WTC11 (cell line): ENCODE measurements at regions not wholly inside any gene's neighbourhood (a gene's known extent, or its start where the extent isn't known, plus 50 kb on each side); places are given as distances from the start of the nearest gene placed in this dataset.

Experiments used
- ATAC-seq: fragments of 200-7000 bp; cut with Tn5 transposase; 2 replicates; pipeline ENCODE4 v1.10.0; 2021; ENCODE audit warnings: mild to moderate bottlenecking, moderate library complexity
- CTCF ChIA-PET: fragments of 300-600 bp; sonication (Branson Sonifier 250); formaldehyde crosslinking; loops from one replicate; lab custom pipeline; 2021; ENCODE audit warnings: antibody characterized with exemption; lab: Charles Lee
- POLR2A ChIA-PET: fragments of 350-600 bp; sonication (Branson Sonifier 250); formaldehyde crosslinking; loops from one replicate; lab custom pipeline; 2021; ENCODE audit warnings: antibody characterized with exemption; lab: Charles Lee
- DNase-seq: peaks from one replicate; pipeline ENCODE4 v3.0.0; 2021; ENCODE audit warnings: low spot score
- H3K27ac Mint-ChIP-seq: 2 replicates; pipeline ENCODE4 v1.8.0; 2021; ENCODE audit warnings: mixed read lengths
- H3K27me3 Mint-ChIP-seq: 2 replicates; pipeline ENCODE4 v1.8.0; 2021; ENCODE audit warnings: low read depth, mild to moderate bottlenecking, moderate library complexity, mixed read lengths
- H3K36me3 Mint-ChIP-seq: 2 replicates; pipeline ENCODE4 v1.8.0; 2021; ENCODE audit warnings: mixed read lengths
- H3K4me1 Mint-ChIP-seq: 2 replicates; pipeline ENCODE4 v1.8.0; 2022; ENCODE audit warnings: mixed read lengths
- H3K4me3 Mint-ChIP-seq: 2 replicates; pipeline ENCODE4 v1.8.0; 2021; ENCODE audit warnings: mild to moderate bottlenecking, moderate library complexity, mixed read lengths
- H3K9me3 Mint-ChIP-seq: 2 replicates; pipeline ENCODE4 v1.8.0; 2021; ENCODE audit warnings: mixed read lengths
- GABPB1 ChIP-seq: sonication (generic); formaldehyde crosslinking; IDR thresholded peaks from 2 replicates; pipeline ENCODE4 v1.8.1; 2023; ENCODE audit warnings: mild to moderate bottlenecking, missing genetic modification reagents
- GRHL2 ChIP-seq: fragments of 250-450 bp; sonication (Bioruptor Pico); IDR thresholded peaks from 2 replicates; pipeline ENCODE4 v1.8.0; 2022; ENCODE audit warnings: mild to moderate bottlenecking, moderate library complexity; ENCODE audit not compliant: insufficient replicate concordance, severe bottlenecking
- HMGA2 ChIP-seq: fragments of 250-450 bp; sonication (Bioruptor Pico); IDR thresholded peaks from 2 replicates; pipeline ENCODE4 v1.4.0; 2021; ENCODE audit warnings: mild to moderate bottlenecking, moderate library complexity
- NFE2L1 ChIP-seq: sonication (generic); formaldehyde crosslinking; IDR thresholded peaks from 2 replicates; pipeline ENCODE4 v1.8.1; 2023; ENCODE audit warnings: missing genetic modification reagents
- NFYB ChIP-seq: sonication (generic); formaldehyde crosslinking; conservative IDR thresholded peaks from 2 replicates; pipeline ENCODE4 v1.8.0; 2022; ENCODE audit warnings: low read depth, missing genetic modification reagents
- NR1H2 ChIP-seq: sonication (generic); formaldehyde crosslinking; IDR thresholded peaks from 2 replicates; pipeline ENCODE4 v1.9.0; 2021; ENCODE audit warnings: mild to moderate bottlenecking, moderate library complexity, missing genetic modification reagents
- NR3C1 ChIP-seq: sonication (generic); formaldehyde crosslinking; conservative IDR thresholded peaks from 2 replicates; pipeline ENCODE4 v1.8.1; 2023; ENCODE audit warnings: low read depth, mild to moderate bottlenecking, missing genetic modification reagents
- OVOL2 ChIP-seq: fragments of 250-450 bp; sonication (Bioruptor Pico); IDR thresholded peaks from 2 replicates; pipeline ENCODE4 v1.9.0; 2021; ENCODE audit warnings: mild to moderate bottlenecking, borderline replicate concordance
- RELA ChIP-seq: sonication (generic); formaldehyde crosslinking; IDR thresholded peaks from 2 replicates; pipeline ENCODE4 v1.8.1; 2022; ENCODE audit warnings: missing genetic modification reagents, mild to moderate bottlenecking, borderline replicate concordance
- SOX15 ChIP-seq: fragments of 250-450 bp; sonication (Bioruptor Pico); IDR thresholded peaks from 2 replicates; pipeline ENCODE4 v1.9.0; 2021; ENCODE audit warnings: mild to moderate bottlenecking
- TEAD1 ChIP-seq: sonication (generic); formaldehyde crosslinking; IDR thresholded peaks from 2 replicates; pipeline ENCODE4 v1.8.0; 2022; ENCODE audit warnings: mild to moderate bottlenecking, missing genetic modification reagents
- TEAD4 ChIP-seq: sonication (generic); formaldehyde crosslinking; IDR thresholded peaks from 2 replicates; pipeline ENCODE4 v1.8.0; 2022; ENCODE audit warnings: mild to moderate bottlenecking, missing genetic modification reagents
- TP53 ChIP-seq: sonication (generic); formaldehyde crosslinking; IDR thresholded peaks from 2 replicates; pipeline ENCODE4 v1.8.1; 2023; ENCODE audit warnings: mild to moderate bottlenecking, missing genetic modification reagents
- ZNF121 ChIP-seq: sonication (generic); formaldehyde crosslinking; IDR thresholded peaks from 2 replicates; pipeline ENCODE4 v1.8.0; 2023; ENCODE audit warnings: missing genetic modification reagents
- ZNF317 ChIP-seq: sonication (generic); formaldehyde crosslinking; IDR thresholded peaks from 2 replicates; pipeline ENCODE4 v1.8.1; 2023; ENCODE audit warnings: low read depth, mild to moderate bottlenecking, moderate library complexity, missing genetic modification reagents, borderline replicate concordance
- ZNF423 ChIP-seq: fragments of 250-450 bp; sonication (Bioruptor Pico); IDR thresholded peaks from 2 replicates; pipeline ENCODE4 v2.1.2; 2022; ENCODE audit warnings: mild to moderate bottlenecking, moderate library complexity
- TF ChIP-seq, protein P1 (sequence below): sonication (generic); formaldehyde crosslinking; IDR thresholded peaks from 2 replicates; pipeline ENCODE4 v1.8.1; 2022; ENCODE audit warnings: mild to moderate bottlenecking, moderate library complexity, missing genetic modification reagents
- TF ChIP-seq, protein P2 (sequence below): fragments of 250-450 bp; sonication (Bioruptor Pico); IDR thresholded peaks from 2 replicates; pipeline ENCODE4 v1.9.0; 2021; ENCODE audit warnings: moderate library complexity, mild to moderate bottlenecking, inconsistent platforms, borderline replicate concordance
- TF ChIP-seq, protein P3 (sequence below): fragments of 250-450 bp; sonication (Bioruptor Pico); IDR thresholded peaks from 2 replicates; pipeline ENCODE4 v1.8.0; 2021; ENCODE audit warnings: mild to moderate bottlenecking
- TF ChIP-seq, protein P4 (sequence below): sonication (generic); formaldehyde crosslinking; IDR thresholded peaks from 2 replicates; pipeline ENCODE4 v1.8.1; 2023; ENCODE audit warnings: mild to moderate bottlenecking, missing genetic modification reagents, borderline replicate concordance
- TF ChIP-seq, protein P5 (sequence below): sonication (generic); formaldehyde crosslinking; IDR thresholded peaks from 2 replicates; pipeline ENCODE4 v1.8.1; 2023; ENCODE audit warnings: mild to moderate bottlenecking, missing genetic modification reagents, moderate library complexity
- TF ChIP-seq, protein P6 (sequence below): sonication (generic); formaldehyde crosslinking; IDR thresholded peaks from 2 replicates; pipeline ENCODE4 v1.8.1; 2022; ENCODE audit warnings: low read depth, mild to moderate bottlenecking, moderate library complexity, missing genetic modification reagents, borderline replicate concordance

DNA sequence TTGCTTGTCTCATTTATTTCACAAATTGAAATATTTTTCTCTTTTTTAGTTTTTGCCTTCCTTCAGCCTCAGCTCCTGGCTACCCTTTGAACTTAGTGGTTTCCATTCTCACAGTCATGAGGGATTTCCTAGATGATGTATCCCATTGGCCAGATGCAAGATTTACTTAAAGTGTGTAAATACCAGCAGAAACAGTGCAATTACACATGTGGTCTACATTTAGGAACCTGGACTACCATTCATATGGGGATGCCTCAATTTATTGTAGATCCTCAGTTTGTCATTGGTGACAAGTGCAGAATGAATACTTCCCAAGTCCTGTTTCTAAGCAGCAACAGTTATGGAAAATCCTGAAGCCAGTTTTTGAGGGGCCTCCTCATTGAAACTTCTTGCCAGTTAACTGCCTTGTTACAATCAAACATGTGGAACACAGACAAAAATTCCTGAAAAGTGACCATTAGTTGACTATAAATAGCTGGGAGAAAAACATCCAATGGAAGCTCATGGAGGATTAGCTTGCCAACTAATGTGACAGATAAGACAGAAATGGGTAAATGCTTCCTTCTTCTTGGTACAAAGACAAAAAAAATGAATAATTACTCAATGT, 113.6 kb upstream of the FER start:
- no peak for ATAC-seq
- CTCF ChIA-PET = interaction anchor here (3.4 kb wide), 1 partner anchor 8 kb away, joined by 14 read pairs; no protein-coding TSS in a partner anchor
- no peaks in the 10 kb centered on the region for H3K27me3 Mint-ChIP-seq

DNA sequence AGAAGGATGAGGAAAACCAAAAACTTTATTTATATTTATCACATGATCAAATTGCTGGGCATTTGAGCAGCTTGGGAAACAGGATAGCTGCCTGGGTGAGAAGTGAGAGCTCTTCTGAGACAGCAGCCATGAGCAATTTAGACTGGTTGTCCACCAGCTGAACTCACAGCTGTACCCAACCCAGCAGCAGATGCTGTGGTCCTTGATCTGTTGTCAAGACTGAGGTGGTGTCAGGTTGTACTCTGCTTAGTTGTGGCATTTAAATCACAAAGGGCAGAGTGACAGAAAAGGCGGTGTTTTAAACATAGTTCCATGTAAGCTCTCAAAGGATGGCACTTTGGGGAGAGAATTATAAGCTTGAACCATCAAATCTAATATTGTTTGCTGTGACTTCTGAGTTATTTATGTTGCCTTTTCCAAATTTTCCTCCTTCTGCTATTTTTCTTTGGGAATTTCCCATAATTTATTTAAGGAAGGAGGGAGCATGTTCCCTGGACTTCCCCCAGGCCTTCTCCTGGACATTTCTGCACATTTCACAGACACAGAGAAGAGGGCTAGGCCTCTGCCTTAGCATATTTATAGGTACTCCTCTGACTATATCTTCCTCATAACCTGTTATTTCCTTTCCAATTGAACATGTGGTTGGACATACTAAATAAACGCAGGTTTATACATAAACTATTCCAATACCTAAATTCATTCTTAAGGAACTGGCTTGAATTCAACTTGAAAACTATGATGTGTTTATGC, 117.7 kb upstream of the FER start:
- ChIA-PET CTCF (no interaction called here), POLR2A (interaction anchor here (0.6 kb wide), 1 partner anchor 237 kb away, joined by 3 read pairs; no protein-coding TSS in a partner anchor)
- Mint-ChIP-seq H3K4me3 (no peak overlapping the region), H3K36me3 (no peaks in the 10 kb centered on the region), H3K27me3 (no peaks in the 10 kb centered on the region), H3K4me1 (peaks cover 20% of the 10 kb centered on the region)
- peak; percentile 59 for ATAC-seq
- no peak for DNase-seq
- TF ChIP-seq ZNF423 (CRISPR knock-in tag) = no peak
- no peak for TF ChIP-seq NR3C1 (CRISPR knock-in tag)
- TF ChIP-seq NFE2L1 = no peak
- no peak for TF ChIP-seq HMGA2
- TF ChIP-seq OVOL2 (CRISPR knock-in tag) = no peak
- TF ChIP-seq, protein P1, sequence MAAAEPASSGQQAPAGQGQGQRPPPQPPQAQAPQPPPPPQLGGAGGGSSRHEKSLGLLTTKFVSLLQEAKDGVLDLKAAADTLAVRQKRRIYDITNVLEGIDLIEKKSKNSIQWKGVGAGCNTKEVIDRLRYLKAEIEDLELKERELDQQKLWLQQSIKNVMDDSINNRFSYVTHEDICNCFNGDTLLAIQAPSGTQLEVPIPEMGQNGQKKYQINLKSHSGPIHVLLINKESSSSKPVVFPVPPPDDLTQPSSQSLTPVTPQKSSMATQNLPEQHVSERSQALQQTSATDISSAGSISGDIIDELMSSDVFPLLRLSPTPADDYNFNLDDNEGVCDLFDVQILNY (CRISPR knock-in tag) = no peak
- TF ChIP-seq NFYB (CRISPR knock-in tag) = no peak
- TF ChIP-seq, all 79 proteins: peak for 0
- Mint-ChIP-seq H3K27ac (no peak overlapping the region), H3K9me3 (0 out of 2 replicates have a peak, but pooled peaks cover 4% of the 10 kb centered on the region)

More for the DNA sequence above, 113.6 kb upstream of the FER start:
- H3K9me3 Mint-ChIP-seq = 0 out of 2 replicates have a peak, but pooled peaks cover 4% of the 10 kb centered on the region
- POLR2A ChIA-PET = no interaction called here
- H3K36me3 Mint-ChIP-seq = no peaks in the 10 kb centered on the region
- TF ChIP-seq, protein P2, sequence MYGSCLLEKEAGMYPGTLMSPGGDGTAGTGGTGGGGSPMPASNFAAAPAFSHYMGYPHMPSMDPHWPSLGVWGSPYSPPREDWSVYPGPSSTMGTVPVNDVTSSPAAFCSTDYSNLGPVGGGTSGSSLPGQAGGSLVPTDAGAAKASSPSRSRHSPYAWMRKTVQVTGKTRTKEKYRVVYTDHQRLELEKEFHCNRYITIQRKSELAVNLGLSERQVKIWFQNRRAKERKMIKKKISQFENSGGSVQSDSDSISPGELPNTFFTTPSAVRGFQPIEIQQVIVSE (CRISPR knock-in tag) = no peak
- no peak for TF ChIP-seq OVOL2 (CRISPR knock-in tag)
- no peak for TF ChIP-seq RELA
- no peak for TF ChIP-seq ZNF121 (CRISPR knock-in tag)
- TF ChIP-seq GABPB1 (CRISPR knock-in tag) = no peak
- TF ChIP-seq, protein P3, sequence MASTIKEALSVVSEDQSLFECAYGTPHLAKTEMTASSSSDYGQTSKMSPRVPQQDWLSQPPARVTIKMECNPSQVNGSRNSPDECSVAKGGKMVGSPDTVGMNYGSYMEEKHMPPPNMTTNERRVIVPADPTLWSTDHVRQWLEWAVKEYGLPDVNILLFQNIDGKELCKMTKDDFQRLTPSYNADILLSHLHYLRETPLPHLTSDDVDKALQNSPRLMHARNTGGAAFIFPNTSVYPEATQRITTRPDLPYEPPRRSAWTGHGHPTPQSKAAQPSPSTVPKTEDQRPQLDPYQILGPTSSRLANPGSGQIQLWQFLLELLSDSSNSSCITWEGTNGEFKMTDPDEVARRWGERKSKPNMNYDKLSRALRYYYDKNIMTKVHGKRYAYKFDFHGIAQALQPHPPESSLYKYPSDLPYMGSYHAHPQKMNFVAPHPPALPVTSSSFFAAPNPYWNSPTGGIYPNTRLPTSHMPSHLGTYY (CRISPR knock-in tag) = no peak
- TF ChIP-seq TEAD1 (CRISPR knock-in tag) = no peak
- TF ChIP-seq HMGA2 = no peak
- no peak for TF ChIP-seq NR1H2 (CRISPR knock-in tag)
- no peak for TF ChIP-seq SOX15 (CRISPR knock-in tag)
- TF ChIP-seq, protein P4, sequence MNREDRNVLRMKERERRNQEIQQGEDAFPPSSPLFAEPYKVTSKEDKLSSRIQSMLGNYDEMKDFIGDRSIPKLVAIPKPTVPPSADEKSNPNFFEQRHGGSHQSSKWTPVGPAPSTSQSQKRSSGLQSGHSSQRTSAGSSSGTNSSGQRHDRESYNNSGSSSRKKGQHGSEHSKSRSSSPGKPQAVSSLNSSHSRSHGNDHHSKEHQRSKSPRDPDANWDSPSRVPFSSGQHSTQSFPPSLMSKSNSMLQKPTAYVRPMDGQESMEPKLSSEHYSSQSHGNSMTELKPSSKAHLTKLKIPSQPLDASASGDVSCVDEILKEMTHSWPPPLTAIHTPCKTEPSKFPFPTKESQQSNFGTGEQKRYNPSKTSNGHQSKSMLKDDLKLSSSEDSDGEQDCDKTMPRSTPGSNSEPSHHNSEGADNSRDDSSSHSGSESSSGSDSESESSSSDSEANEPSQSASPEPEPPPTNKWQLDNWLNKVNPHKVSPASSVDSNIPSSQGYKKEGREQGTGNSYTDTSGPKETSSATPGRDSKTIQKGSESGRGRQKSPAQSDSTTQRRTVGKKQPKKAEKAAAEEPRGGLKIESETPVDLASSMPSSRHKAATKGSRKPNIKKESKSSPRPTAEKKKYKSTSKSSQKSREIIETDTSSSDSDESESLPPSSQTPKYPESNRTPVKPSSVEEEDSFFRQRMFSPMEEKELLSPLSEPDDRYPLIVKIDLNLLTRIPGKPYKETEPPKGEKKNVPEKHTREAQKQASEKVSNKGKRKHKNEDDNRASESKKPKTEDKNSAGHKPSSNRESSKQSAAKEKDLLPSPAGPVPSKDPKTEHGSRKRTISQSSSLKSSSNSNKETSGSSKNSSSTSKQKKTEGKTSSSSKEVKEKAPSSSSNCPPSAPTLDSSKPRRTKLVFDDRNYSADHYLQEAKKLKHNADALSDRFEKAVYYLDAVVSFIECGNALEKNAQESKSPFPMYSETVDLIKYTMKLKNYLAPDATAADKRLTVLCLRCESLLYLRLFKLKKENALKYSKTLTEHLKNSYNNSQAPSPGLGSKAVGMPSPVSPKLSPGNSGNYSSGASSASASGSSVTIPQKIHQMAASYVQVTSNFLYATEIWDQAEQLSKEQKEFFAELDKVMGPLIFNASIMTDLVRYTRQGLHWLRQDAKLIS (CRISPR knock-in tag) = no peak
- no peak for TF ChIP-seq ZNF317
- TF ChIP-seq TP53 (CRISPR knock-in tag) = no peak
- TF ChIP-seq, protein P5, sequence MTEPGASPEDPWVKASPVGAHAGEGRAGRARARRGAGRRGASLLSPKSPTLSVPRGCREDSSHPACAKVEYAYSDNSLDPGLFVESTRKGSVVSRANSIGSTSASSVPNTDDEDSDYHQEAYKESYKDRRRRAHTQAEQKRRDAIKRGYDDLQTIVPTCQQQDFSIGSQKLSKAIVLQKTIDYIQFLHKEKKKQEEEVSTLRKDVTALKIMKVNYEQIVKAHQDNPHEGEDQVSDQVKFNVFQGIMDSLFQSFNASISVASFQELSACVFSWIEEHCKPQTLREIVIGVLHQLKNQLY (CRISPR knock-in tag) = no peak
- no peak for TF ChIP-seq GRHL2 (CRISPR knock-in tag)
- no peak for TF ChIP-seq TEAD4 (CRISPR knock-in tag)
- TF ChIP-seq, protein P6, sequence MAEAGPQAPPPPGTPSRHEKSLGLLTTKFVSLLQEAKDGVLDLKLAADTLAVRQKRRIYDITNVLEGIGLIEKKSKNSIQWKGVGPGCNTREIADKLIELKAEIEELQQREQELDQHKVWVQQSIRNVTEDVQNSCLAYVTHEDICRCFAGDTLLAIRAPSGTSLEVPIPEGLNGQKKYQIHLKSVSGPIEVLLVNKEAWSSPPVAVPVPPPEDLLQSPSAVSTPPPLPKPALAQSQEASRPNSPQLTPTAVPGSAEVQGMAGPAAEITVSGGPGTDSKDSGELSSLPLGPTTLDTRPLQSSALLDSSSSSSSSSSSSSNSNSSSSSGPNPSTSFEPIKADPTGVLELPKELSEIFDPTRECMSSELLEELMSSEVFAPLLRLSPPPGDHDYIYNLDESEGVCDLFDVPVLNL (CRISPR knock-in tag) = no peak
- no peak overlapping the region for H3K27ac Mint-ChIP-seq
- H3K4me1 Mint-ChIP-seq = peaks cover 44% of the 10 kb centered on the region
- H3K4me3 Mint-ChIP-seq = no peak overlapping the region
- DNase-seq = no peak
